Fibroblast of mammary gland (primary cell): ENCODE measurements at regions not wholly inside any gene's neighbourhood (a gene's known extent, or its start where the extent isn't known, plus 50 kb on each side); places are given as distances from the start of the nearest gene placed in this dataset.

ENCODE experiments used
- DNase-seq: peaks from one replicate; pipeline ENCODE4 v3.0.0-alpha.2; 2010; ENCODE audit warnings: low read depth
- H3K4me3 ChIP-seq: 2 replicates; pipeline ENCODE4 v1.5.1; 2011; ENCODE audit warnings: low read depth, mild to moderate bottlenecking, low read length, moderate library complexity; ENCODE audit not compliant: control insufficient read depth
- TF ChIP-seq, protein P1 (sequence below): conservative IDR thresholded peaks from 2 replicates; pipeline ENCODE4 v1.5.1; 2011; ENCODE audit warnings: low read depth, low read length, inconsistent platforms; ENCODE audit not compliant: control insufficient read depth, insufficient read depth

DNA sequence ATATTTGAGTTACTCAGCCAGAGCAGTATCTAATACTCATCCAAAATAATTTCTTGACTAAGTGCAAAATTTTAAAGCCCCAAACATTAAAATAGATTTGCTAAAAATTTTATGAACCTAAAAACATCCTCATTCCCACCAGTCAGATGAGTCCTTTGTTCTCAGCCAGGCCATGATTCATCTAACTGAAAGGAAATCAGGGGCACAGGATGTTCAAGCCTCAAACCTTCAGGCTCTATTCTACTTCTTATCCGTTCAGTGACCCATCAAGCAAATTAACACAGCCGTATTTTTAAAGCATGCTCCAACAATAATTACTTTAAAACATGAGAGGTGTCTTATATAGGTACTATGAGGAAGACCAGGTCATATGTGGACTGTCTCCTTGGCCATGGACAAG, 176.5 kb upstream of the MON1B start:
- H3K4me3 ChIP-seq: no peak overlapping the region
- no peak for DNase-seq
- TF ChIP-seq, protein P1, sequence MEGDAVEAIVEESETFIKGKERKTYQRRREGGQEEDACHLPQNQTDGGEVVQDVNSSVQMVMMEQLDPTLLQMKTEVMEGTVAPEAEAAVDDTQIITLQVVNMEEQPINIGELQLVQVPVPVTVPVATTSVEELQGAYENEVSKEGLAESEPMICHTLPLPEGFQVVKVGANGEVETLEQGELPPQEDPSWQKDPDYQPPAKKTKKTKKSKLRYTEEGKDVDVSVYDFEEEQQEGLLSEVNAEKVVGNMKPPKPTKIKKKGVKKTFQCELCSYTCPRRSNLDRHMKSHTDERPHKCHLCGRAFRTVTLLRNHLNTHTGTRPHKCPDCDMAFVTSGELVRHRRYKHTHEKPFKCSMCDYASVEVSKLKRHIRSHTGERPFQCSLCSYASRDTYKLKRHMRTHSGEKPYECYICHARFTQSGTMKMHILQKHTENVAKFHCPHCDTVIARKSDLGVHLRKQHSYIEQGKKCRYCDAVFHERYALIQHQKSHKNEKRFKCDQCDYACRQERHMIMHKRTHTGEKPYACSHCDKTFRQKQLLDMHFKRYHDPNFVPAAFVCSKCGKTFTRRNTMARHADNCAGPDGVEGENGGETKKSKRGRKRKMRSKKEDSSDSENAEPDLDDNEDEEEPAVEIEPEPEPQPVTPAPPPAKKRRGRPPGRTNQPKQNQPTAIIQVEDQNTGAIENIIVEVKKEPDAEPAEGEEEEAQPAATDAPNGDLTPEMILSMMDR: no peak

DNA sequence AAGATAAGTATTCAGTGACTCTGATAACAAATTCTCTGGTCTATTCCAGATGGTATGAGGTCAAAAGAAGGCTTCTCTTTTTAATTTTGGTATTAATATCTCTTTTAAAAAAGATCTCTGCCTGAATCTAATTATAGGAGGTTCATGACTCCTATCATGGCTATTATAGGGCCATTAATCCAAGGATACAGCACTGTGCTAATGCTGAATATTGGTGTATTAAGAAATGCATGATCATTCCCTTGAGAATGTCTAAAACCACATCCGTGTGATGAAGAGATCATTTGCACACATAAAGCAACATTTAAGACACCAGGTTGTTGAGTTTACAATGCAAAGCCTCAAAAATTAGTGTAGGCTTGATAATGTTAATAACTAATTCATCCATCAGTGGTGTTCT, 160.4 kb upstream of the MON1B start:
- H3K4me3 ChIP-seq: no peak overlapping the region
- TF ChIP-seq, protein P1: no peak
- DNase-seq: no peak

DNA sequence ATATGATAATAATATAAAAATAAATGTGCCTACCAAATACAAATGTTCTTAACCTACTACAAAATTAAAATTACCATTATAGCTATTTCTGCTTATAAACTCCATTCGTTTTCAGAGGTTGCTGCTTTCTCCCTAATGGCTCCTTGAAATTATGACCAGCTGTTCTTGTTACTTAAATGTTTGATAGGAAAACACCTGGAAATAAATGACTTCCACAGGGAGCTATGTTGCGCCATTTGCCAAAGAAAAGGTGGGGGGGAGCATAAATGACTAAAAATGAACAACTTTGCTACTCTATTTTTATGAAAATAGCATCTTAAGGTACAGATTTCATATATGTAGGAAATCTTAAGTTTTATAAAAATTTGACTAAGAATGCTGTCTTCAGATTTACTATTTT, 157.5 kb upstream of the MON1B start:
- no peak for DNase-seq
- TF ChIP-seq, protein P1: no peak
- no peak overlapping the region for H3K4me3 ChIP-seq

DNA sequence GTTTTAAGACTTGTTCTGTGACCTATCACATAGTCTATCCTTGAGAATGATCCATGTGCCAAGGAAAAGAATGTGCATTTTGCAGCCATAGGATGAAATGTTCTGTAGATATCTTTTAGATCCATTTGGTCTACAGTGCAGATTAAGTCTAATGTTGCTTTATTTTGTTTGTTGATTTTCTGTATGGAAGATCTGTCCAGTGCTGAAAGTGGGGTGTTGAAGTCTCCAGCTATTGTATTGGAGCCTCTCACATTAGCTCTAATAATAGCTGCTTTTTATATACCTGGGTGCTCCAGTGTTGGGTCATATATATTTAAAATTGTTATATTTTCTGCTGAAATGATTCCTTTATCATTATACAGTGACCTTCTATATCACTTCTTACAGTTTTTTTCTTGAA, 155.6 kb upstream of the MON1B start:
- H3K4me3 ChIP-seq: no peak overlapping the region
- DNase-seq: no peak
- TF ChIP-seq, protein P1: no peak

DNA sequence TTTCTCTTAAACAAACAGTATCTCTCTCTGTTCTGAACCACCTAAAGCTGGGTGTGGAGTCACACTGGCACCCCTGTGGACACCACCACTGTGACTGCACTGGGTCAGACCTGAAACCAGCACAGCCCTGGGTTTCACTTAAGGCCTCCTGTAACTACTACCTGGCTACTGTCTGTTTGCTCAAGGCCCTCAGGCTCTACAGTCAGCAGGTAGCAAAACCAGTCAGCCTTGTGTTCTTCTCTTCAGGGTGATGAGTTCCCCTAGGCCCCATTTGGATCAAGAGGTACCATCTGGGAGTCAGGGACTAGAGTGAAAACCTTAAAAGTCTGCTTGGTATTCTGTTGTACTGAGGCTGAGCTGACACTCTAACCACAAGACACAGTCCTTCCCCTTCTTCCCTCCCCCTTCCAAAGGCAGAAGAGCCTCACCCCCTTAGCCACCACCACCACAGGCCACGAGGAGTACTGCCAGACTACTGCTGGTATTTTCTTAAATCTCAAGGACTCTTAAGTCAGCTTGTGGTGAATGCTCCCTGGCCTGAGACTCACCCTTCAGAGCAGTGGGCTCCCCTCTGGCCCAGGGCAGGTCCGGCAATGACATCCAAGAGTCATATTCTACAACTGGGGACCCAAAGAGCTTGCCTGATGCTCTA, 153.2 kb upstream of the MON1B start:
- TF ChIP-seq, protein P1: no peak
- DNase-seq: no peak

DNA sequence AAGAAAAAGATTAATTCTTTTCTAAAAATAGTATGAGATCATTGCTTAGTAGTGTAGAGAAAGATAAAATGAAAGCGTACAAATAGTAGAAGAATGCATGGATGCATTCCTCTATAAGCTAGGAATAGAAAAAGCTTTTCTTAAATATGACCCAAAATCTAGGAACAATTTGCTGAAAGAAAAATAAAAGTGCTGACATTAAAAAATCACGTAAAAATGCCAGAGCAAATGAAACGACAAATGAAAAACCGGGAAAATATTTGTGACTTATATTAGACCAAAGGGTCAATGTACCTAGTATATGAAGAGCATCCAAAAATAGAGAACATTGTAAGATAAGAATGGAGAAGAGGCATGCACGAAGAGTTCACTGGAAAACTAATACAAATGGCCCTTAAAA, 149.5 kb upstream of the MON1B start:
- H3K4me3 ChIP-seq: no peak overlapping the region

More for the DNA sequence above, 153.2 kb upstream of the MON1B start:
- no peak overlapping the region for H3K4me3 ChIP-seq

More for the DNA sequence above, 149.5 kb upstream of the MON1B start:
- TF ChIP-seq, protein P1: no peak
- DNase-seq: no peak
